ENCODE measurements at regions not wholly inside any gene's neighbourhood (a gene's known extent, or its start where the extent isn't known, plus 50 kb on each side); places are given as distances from the start of the nearest gene placed in this dataset.

DNA sequence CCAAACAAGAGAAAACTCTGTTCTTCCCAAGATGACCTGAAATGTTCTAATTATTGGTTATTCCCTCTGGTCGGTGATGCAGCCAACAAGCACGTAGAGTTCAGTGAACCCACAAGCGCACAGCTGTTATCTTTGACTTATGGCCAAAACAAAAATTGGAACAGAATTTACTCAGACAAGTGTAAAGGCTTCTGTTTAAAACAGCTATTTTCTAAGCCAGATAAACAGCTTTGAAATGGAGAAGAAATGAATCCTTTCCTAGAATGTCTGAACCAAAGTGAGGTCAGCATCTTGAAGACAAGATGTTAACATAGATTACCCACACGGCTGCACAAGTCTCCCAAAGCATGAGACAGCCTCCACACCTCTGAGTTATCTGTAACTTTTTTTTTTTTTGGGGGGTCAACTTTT lies 669.2 kb downstream of the DIAPH3 start:
- peak in 1 of 4 donors; percentile 41 for ATAC-seq
- Histone ChIP-seq H3K9me3 (no peaks in the 10 kb centered on the region), H3K4me3 (no peak overlapping the region), H3K4me1 (no peaks in the 10 kb centered on the region), H3K27ac (no peak overlapping the region), H3K27me3 (ENCODE audit: insufficient read depth in 3 of 3, low read length in 2 of 3) (peaks cover 0 to 4% (median 0%) of the 10 kb centered on the region in 3 donors), H3K36me3 (ENCODE audit: insufficient read depth in 1 of 2, low read depth in 1 of 2) (no peaks in the 10 kb centered on the region)
- TF ChIP-seq, protein P1, sequence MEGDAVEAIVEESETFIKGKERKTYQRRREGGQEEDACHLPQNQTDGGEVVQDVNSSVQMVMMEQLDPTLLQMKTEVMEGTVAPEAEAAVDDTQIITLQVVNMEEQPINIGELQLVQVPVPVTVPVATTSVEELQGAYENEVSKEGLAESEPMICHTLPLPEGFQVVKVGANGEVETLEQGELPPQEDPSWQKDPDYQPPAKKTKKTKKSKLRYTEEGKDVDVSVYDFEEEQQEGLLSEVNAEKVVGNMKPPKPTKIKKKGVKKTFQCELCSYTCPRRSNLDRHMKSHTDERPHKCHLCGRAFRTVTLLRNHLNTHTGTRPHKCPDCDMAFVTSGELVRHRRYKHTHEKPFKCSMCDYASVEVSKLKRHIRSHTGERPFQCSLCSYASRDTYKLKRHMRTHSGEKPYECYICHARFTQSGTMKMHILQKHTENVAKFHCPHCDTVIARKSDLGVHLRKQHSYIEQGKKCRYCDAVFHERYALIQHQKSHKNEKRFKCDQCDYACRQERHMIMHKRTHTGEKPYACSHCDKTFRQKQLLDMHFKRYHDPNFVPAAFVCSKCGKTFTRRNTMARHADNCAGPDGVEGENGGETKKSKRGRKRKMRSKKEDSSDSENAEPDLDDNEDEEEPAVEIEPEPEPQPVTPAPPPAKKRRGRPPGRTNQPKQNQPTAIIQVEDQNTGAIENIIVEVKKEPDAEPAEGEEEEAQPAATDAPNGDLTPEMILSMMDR (IDR thresholded peaks at IDR 0.05), result no peak
- DNase-seq, result no peak
- intact Hi-C loops (cut with DNase I), result no loop called here
- WGBS, 3 donors, result 16 to 21% (median 16%) methylated on average over 4 of the region's 4 CpGs

DNA sequence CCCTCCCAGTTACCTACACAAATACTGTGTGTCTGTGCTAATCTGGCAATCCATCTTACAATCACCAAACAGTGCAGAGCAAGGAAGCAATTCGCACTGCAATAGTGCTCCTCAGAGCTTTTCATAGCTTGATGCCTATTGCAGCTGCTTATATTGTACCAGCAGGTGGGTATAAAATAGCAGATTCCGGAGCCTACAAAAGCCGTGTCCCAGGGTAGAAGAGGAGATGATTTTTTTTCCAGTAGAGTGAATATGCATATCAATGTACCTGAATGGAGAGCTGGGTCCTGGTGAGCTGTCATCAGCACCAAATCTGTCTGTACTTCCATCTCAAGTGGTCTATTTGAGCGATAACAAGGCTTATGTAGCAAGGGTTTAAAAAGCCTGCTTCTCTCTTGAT lies 668.4 kb downstream of the DIAPH3 start:
- TF ChIP-seq, protein P1 (IDR thresholded peaks at IDR 0.05), result no peak
- WGBS, 3 donors, result 55 to 79% (median 57%) methylated on average over 4 of the region's 4 CpGs
- no peak overlapping the region for H3K27ac ChIP-seq
- H3K9me3 ChIP-seq, result no peaks in the 10 kb centered on the region
- H3K36me3 ChIP-seq (ENCODE audit: insufficient read depth in 1 of 2, low read depth in 1 of 2), result no peaks in the 10 kb centered on the region
- H3K4me3 ChIP-seq, result no peak overlapping the region
- ATAC-seq, result no peak
- H3K27me3 ChIP-seq (ENCODE audit: insufficient read depth in 3 of 3, low read length in 2 of 3), result peaks cover 0 to 4% (median 0%) of the 10 kb centered on the region in 3 donors
- H3K4me1 ChIP-seq, result no peaks in the 10 kb centered on the region
- intact Hi-C loops (cut with DNase I), result no loop called here
- DNase-seq, result no peak

DNA sequence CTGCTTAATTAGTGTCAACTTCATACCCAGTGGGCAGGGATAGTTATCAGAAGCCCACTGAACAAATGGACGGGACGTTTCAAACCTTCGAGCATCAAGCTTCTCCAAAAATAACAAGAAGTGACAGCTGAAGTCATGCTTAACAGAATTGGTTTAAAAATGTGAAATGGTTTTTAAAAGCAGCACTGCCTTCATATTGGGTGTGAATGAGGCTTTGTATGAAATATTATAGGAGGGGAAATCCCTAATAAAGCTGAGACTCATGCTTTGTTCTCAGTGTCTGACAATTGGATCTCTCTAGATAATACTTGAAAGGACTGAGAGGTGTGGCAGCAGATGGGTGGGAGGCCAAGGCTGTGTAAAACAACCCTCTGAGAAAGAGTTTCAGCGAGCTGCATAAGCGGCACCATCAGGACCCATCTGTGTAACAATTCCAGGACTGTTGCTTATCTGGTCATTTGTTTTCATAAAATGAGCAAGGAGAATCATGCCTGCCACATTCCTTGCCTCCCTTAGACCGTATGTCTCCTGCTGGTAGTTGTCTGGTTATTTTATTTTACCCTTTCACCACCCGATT lies 667.7 kb downstream of the DIAPH3 start:
- Histone ChIP-seq H3K27me3 (ENCODE audit: insufficient read depth in 3 of 3, low read length in 2 of 3) (peaks cover 0 to 4% (median 0%) of the 10 kb centered on the region in 3 donors), H3K9me3 (no peaks in the 10 kb centered on the region), H3K4me3 (no peak overlapping the region), H3K4me1 (no peaks in the 10 kb centered on the region), H3K27ac (no peak overlapping the region), H3K36me3 (ENCODE audit: insufficient read depth in 1 of 2, low read depth in 1 of 2) (no peaks in the 10 kb centered on the region)
- WGBS, 3 donors, result 38 to 55% (median 47%) methylated on average over 7 of the region's 7 CpGs
- TF ChIP-seq, protein P1 (IDR thresholded peaks at IDR 0.05), result no peak
- no peak for DNase-seq
- intact Hi-C loops (cut with DNase I), result no loop called here
- ATAC-seq, result no peak

DNA sequence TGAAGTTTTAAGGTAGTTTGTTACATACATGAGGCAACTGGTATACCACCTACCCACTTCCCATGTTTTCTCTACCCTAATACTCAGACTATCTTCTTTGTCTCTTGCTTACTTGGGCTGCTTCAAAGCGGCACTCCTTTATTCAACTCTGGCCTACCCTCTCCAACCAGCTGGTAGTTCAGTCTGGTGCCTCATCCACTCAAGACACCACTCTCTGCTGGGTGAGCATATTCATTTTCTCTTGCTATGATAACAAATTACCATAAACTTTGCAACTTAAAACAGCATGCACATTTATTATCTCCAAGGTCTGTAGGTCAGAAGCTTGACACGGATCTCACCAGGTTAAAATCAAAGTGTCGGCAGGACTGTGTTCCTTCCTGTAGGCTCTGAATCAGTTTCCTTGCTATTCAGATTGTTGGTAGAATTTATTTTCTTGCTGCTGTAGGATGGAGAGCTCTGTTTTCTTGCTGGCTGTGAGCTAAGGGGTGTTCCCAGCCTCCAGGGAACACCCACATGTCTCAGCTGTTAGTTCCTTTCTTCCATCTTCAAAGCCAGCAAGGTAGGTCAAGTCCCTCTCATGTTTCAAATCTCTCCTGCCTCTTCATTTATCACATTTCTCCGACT lies 666.0 kb downstream of the DIAPH3 start:
- intact Hi-C loops (cut with DNase I), result no loop called here
- Histone ChIP-seq H3K9me3 (no peaks in the 10 kb centered on the region), H3K27me3 (ENCODE audit: insufficient read depth in 3 of 3, low read length in 2 of 3) (peaks cover 0 to 4% (median 0%) of the 10 kb centered on the region in 3 donors), H3K4me3 (no peak overlapping the region), H3K4me1 (no peaks in the 10 kb centered on the region), H3K36me3 (ENCODE audit: insufficient read depth in 1 of 2, low read depth in 1 of 2) (no peaks in the 10 kb centered on the region), H3K27ac (no peak overlapping the region)
- WGBS, 3 donors, result 87% methylated on average over 4 of the region's 4 CpGs
- TF ChIP-seq, protein P1 (IDR thresholded peaks at IDR 0.05), result no peak
- DNase-seq, result no peak
- no peak for ATAC-seq

Data from psoas muscle (tissue), 7 donors.